Muscle of leg (tissue), 3 donors: ENCODE measurements at regions not wholly inside any gene's neighbourhood (a gene's known extent, or its start where the extent isn't known, plus 50 kb on each side); places are given as distances from the start of the nearest gene placed in this dataset.
A peak's percentile ranks its signal among the peaks of the same experiment; 100 is the strongest.

ENCODE experiments used
- DNase-seq: peaks from one replicate; pipeline ENCODE4 v3.0.0; 2013
- H3K27ac ChIP-seq: one replicate; pipeline ENCODE4 v1.5.1; 2013; ENCODE audit warnings: mild to moderate bottlenecking, low read length, control low read depth
- H3K27me3 ChIP-seq: one replicate; pipeline ENCODE4 v1.6.1; 2013; ENCODE audit warnings: low read length; ENCODE audit not compliant: control insufficient read depth, insufficient read depth
- H3K36me3 ChIP-seq: one replicate; pipeline ENCODE4 v1.6.1; 2013; ENCODE audit warnings: low read length; ENCODE audit not compliant: control insufficient read depth, insufficient read depth
- H3K4me1 ChIP-seq: one replicate; pipeline ENCODE4 v1.6.1; 2013; ENCODE audit warnings: low read length; ENCODE audit not compliant: control insufficient read depth, insufficient read depth
- H3K4me3 ChIP-seq: one replicate; pipeline ENCODE4 v1.5.1; 2013; ENCODE audit warnings: low read length, control low read depth
- H3K9me3 ChIP-seq: replicated peaks from 2 replicates; pipeline ENCODE4 v1.6.1; 2013; ENCODE audit warnings: low read depth, low read length; ENCODE audit not compliant: control insufficient read depth
- WGBS: methylation state at CpG from one replicate; pipeline ENCODE4 v1.1.5; 2013; ENCODE audit warnings: missing lambda C conversion rate; ENCODE audit not compliant: insufficient coverage; 5-methylcytosine and 5-hydroxymethylcytosine counted together

DNA sequence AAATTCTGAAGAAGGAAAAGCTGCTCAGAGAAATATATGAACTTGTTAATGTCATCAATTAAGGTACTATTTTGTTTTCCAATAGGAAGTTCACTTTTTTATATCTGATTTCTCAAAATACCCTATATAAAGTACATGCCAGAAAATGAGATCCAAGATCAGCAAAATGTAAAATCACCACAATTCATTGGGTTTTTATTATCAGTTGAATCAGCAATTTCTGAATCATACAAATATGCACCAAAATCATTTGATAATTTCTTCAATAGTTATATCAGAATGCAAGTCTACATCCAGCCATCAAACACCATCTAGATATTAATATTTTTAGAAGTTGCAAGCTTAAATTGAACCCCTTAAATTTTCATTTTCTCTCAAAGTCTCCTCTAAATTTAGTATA is 1293.4 kb upstream of the NCAM2 start:
- H3K36me3 ChIP-seq: no peaks in the 10 kb centered on the region
- no peaks in the 10 kb centered on the region for H3K9me3 ChIP-seq
- H3K4me3 ChIP-seq: no peak overlapping the region
- no peaks in the 10 kb centered on the region for H3K27me3 ChIP-seq
- no peaks in the 10 kb centered on the region for H3K4me1 ChIP-seq
- DNase-seq: no peak
- H3K27ac ChIP-seq: no peak overlapping the region

DNA sequence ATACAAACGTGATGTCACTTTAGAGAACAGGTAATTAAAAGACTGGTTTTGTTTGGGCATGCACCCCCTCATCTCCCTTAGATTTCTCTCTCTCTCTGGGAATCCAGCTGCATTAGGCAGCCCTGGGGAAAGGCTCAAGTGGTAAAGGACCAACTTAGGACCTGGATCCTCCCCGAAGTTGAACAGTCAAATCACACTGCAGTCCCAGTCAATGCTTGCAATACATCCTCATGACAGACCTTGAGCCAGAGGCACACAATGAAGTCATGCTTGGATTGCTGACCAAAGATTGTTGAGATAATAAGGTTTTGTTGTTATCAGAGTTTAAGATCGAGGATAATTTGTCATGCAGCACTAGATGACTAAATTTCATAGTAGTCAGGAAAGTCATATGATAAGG is 1285.8 kb upstream of the NCAM2 start:
- Histone ChIP-seq H3K27me3 (no peaks in the 10 kb centered on the region), H3K27ac (no peak overlapping the region), H3K9me3 (no peaks in the 10 kb centered on the region), H3K4me3 (no peak overlapping the region), H3K4me1 (no peaks in the 10 kb centered on the region), H3K36me3 (no peaks in the 10 kb centered on the region)
- WGBS: 79% methylated on average over 2 of the region's 3 CpGs
- no peak for DNase-seq

DNA sequence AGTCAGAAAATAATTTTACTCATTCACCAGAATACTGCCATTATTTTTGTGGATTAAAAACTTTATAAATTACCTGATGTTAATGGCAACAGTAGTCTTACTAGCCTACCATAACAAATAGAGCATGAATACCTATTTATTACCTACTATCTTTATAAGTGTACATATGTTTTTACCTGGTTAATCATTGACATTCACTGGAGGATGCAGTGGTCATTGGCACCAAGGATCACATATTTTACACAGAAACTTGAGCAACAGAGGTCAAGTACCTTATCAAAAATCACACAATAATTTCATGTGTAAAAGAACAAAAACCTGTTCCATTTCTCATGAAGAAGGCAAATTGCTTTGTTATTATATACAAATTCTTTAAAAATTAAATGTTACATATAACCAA is 1284.9 kb upstream of the NCAM2 start:
- no peak overlapping the region for H3K27ac ChIP-seq
- H3K9me3 ChIP-seq: no peaks in the 10 kb centered on the region
- no peak overlapping the region for H3K4me3 ChIP-seq
- H3K27me3 ChIP-seq: no peaks in the 10 kb centered on the region
- DNase-seq: no peak
- H3K4me1 ChIP-seq: no peaks in the 10 kb centered on the region
- H3K36me3 ChIP-seq: no peaks in the 10 kb centered on the region

DNA sequence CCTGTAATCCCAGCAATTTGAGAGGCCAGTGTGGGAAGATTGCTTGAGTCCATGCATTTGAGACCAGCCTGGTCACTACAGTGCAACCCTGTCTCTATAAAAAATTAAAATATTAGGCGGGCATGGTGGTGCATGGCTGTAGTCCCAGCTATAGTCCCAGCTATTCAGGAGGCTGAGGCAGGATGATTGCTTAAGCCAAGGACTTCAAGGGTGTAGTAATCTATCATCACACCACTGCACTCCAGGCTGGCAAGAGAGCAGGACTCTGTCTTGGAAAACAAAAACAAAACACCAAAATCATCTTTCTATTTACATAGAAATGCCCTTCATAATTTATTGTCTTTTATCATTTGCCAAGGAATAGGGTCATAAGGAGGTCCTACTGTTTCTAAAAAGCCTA is 1274.1 kb upstream of the NCAM2 start:
- Histone ChIP-seq H3K27me3 (no peaks in the 10 kb centered on the region), H3K4me1 (no peaks in the 10 kb centered on the region), H3K27ac (no peak overlapping the region), H3K9me3 (peaks cover 7% of the 10 kb centered on the region), H3K4me3 (no peak overlapping the region), H3K36me3 (no peaks in the 10 kb centered on the region)
- no peak for DNase-seq
- no CpG with 5 or more reads among the region's 1 CpG for WGBS

DNA sequence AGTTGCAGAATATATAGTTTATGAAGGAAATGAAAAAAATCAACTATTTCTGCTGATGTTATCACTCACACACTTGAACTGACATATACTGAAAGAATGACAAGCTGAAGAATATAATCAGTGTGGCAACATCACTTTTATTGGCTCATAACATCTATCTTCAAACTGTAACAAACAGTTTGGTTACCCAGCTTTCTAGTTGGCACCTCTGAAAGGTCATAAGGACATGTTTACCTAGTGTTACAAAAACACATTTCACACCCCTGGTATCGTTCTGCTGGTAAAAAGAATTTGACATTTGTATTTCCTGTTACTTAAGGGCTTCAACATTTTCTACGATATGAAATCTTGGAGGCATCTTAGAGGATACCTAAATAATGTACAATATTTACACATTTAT is 1267.0 kb upstream of the NCAM2 start:
- no peaks in the 10 kb centered on the region for H3K36me3 ChIP-seq
- H3K27ac ChIP-seq: no peak overlapping the region
- H3K9me3 ChIP-seq: no peaks in the 10 kb centered on the region
- WGBS: no CpG with 5 or more reads among the region's 2 CpGs
- DNase-seq: no peak
- no peaks in the 10 kb centered on the region for H3K27me3 ChIP-seq
- no peak overlapping the region for H3K4me3 ChIP-seq
- no peaks in the 10 kb centered on the region for H3K4me1 ChIP-seq

DNA sequence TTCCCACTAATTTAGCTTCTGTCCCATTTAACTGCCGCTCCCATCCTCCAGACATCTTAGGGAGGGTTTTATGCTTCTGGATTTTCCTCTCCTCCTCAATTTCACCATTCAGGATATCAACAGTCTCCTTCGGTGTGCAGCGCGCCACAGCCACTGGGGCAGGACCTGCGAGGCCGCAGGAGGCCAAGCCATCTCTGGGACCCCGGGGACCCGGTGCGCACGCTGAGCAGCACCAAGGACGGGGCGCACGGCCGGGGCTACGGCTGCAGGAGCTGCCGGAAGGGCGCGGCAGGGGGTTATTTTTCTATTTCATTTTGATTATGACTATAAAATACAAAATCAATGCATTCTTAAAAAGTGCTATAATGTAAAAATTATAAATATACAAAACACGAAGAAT is 1238.4 kb upstream of the NCAM2 start:
- 100% methylated on average over 7 of the region's 19 CpGs for WGBS
- Histone ChIP-seq H3K4me3 (no peak overlapping the region), H3K9me3 (no peaks in the 10 kb centered on the region), H3K27me3 (no peaks in the 10 kb centered on the region), H3K27ac (no peak overlapping the region), H3K4me1 (no peaks in the 10 kb centered on the region), H3K36me3 (no peaks in the 10 kb centered on the region)
- no peak for DNase-seq

DNA sequence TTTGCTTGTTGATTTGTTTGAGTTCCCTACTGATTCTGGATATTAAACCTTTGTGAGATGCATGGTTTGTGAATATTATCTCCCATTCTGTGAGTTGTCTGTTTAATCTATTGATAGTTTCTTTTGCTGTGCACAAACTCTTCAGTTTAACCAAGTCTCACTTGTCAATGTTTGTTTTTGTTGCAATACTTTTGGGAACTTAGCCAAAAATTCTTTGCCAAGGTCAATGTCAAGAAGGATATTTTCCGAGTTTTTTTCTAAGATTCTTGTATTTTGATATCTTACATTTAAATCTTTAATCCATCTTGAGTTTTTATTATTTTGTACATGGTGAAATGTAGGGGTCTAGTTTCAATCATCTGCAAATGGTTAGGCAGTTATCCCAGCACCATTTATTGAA is 1230.7 kb upstream of the NCAM2 start:
- WGBS: no CpG with 5 or more reads among the region's 1 CpG
- no peak for DNase-seq
- Histone ChIP-seq H3K27ac (no peak overlapping the region), H3K9me3 (no peaks in the 10 kb centered on the region), H3K4me3 (no peak overlapping the region), H3K36me3 (no peaks in the 10 kb centered on the region), H3K27me3 (no peaks in the 10 kb centered on the region), H3K4me1 (no peaks in the 10 kb centered on the region)

DNA sequence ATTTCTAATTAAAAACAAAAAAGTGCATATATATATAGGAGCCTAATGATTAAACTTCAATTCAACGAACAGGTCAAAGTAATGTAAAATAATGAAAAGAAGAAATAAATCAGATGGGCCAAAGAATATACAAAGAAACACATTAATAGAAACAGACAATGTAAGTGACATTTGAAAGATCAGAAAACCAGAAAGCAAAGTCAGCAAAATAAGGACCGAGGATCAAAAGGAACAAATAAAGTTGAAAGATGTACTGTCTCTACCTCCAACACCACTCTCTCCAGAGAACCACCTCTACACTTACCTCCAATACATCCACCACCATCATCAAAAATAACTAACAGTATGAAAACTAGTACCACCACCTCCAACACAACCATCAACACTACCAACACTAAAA is 1226.3 kb upstream of the NCAM2 start:
- H3K4me1 ChIP-seq: no peaks in the 10 kb centered on the region
- DNase-seq: no peak
- no peak overlapping the region for H3K4me3 ChIP-seq
- WGBS: no CpG with 5 or more reads among the region's 2 CpGs
- no peaks in the 10 kb centered on the region for H3K36me3 ChIP-seq
- H3K9me3 ChIP-seq: no peaks in the 10 kb centered on the region
- no peak overlapping the region for H3K27ac ChIP-seq
- no peaks in the 10 kb centered on the region for H3K27me3 ChIP-seq

DNA sequence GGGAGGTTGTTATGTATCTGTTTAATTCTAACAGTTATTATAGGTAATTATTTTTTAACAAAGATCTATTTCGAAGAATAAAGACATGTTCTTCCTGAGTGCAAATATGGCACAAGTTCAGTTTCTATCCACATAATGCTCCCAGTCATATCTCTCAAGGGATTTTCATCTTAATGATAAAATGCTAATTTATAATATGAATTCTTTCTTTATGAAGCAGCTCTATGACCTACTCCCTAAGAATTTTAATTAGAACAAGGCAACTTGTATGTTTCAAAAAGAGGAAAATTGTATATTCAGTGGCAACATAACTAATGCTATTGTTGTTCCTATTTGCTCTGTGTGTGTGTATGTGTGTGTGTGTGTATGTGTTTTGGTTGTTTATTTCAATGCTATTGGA is 1222.1 kb upstream of the NCAM2 start:
- Histone ChIP-seq H3K27ac (no peak overlapping the region), H3K4me3 (no peak overlapping the region), H3K4me1 (no peaks in the 10 kb centered on the region), H3K36me3 (no peaks in the 10 kb centered on the region), H3K9me3 (no peaks in the 10 kb centered on the region), H3K27me3 (no peaks in the 10 kb centered on the region)
- DNase-seq: no peak
- no CpG with 5 or more reads among the region's 1 CpG for WGBS

DNA sequence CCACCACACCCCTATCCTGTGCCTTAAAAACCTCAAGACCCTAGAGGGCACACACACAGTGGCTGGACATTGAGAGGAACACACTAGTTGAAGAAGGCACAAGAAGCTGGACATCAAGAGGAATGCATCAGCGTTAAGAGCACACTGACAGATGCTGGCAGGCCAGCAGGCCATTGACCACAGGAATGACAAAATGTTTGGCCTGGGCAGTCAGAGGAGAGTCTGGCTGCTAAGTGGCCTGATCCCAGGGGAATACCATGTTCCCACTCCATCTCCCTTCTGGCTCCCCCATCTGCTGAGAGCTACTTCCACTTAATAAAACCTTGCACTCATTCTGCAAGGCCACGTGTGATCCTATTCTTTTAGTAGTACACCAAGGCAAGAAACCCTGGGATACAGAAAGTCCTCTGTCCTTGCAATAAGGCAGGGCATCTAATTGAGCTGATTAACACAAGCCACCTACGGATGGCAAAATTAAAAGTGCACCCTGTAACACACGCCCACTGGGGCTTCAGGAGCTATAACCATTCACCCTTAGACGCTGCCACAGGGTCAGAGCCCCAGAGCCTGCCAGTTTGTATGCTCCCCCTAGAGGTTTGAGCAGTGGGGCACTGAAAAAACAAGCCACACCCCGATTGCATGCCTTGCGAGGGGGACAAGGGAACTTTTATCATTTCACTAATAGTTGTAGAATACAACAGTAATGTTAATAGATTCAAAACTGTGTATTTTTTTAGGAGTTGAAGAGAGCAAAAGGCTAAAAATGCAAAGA is 1216.1 kb upstream of the NCAM2 start:
- 93% methylated on average over 4 of the region's 7 CpGs for WGBS
- H3K4me1 ChIP-seq: no peaks in the 10 kb centered on the region
- no peaks in the 10 kb centered on the region for H3K36me3 ChIP-seq
- no peak for DNase-seq
- no peak overlapping the region for H3K27ac ChIP-seq
- H3K27me3 ChIP-seq: no peaks in the 10 kb centered on the region
- no peak overlapping the region for H3K4me3 ChIP-seq
- no peaks in the 10 kb centered on the region for H3K9me3 ChIP-seq

DNA sequence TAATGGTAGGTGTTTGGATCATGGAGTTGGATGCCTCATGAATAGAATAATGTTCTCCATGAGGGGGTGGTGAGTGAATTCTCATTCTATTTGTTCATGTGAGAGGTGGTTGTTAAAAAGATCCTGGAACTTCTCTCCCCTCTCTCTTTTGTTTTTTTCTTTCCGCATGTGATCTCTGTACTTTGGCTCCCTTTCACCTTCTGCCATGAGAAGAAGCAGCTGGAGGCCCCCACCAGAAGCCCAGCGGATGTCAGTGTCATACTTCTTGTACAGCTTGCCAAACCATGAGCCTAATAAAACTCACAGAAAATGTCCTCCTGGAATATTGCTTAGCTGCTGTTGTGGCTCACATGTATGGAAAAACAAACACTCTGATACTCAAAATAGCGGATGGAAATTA is 1212.3 kb upstream of the NCAM2 start:
- Histone ChIP-seq H3K4me1 (no peaks in the 10 kb centered on the region), H3K27me3 (no peaks in the 10 kb centered on the region), H3K36me3 (no peaks in the 10 kb centered on the region), H3K4me3 (no peak overlapping the region), H3K9me3 (no peaks in the 10 kb centered on the region), H3K27ac (no peak overlapping the region)
- DNase-seq: peak; percentile 72
- no CpG with 5 or more reads among the region's 3 CpGs for WGBS
